ENCODE measurements at regions not wholly inside any gene's neighbourhood (a gene's known extent, or its start where the extent isn't known, plus 50 kb on each side); places are given as distances from the start of the nearest gene placed in this dataset.
A peak's percentile ranks its signal among the peaks of the same experiment; 100 is the strongest.

DNA sequence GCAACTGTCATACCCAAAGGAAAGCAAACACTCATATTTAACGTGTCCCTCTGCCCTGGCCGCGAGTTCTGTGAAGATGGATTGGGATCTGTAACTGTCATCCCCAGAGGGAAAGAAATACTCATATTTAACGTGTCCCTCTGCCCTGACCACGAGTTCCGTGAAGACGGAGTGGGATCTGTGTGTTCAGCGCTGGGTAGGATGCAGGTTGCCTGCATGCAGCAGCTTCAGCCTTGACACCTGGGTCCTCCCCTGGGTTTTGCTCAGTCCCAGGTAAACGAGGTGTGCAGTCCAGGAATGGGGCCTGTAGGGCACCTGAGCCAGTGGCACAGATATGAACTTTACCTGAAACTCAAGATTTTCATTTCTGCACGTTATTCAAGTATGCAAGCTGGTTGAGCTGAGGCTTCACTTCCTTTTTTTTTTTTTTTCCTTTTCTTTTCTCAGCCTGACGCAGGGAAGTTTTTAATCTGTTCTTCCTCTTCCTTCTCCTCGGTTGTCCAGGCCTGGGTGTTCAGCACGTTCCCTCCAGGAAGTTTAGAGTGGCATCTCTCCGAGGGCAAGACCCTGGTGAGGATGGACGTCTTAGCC lies 159.0 kb upstream of the SHH start:
- H3K18ac ChIP-seq (ENCODE audit: low read length): peak overlapping the region; percentile 55
- no peak overlapping the region for H3K4ac ChIP-seq (ENCODE audit: low read length)

DNA sequence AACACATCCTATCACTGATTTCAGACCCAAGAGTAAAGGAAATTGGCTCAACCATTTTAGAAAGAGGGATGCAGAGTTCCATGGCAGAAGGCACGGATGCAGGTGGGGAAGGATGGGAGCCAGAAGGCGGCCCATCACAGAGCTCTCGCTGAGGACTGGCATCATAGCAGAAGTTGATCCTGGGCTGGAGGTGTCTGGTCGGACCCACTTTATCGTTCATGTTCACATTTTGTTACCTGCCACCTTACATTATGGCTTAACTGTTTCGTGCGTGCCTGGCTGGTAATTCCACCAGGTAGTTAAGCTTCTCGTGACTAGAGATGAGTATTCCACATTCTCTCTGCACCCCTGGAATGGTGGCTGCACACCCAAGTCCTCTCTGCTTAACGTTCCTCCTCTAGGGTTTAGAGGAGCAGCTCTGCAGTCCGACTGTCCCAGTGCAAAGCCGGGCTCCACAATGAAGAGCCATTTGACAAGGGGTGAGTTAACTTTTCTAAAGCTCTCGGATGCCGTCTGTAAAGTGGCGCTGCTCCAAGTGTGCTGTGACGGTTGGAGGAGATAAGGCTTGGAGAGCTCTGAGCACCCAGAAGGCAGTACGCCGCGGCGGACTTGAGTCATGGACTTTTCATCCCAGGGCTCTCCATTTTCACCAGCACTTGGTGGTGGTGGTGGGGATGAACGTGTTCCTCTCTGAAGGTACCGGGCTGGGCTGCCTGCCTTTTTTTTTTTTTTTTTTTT lies 157.1 kb upstream of the SHH start:
- WGBS, 2 donors (ENCODE audit: extremely low coverage in 2 of 2, insufficient read length in 2 of 2, insufficient replicate concordance in 1 of 2): no CpG with 5 or more reads among the region's 21 CpGs
- no peak overlapping the region for H2BK12ac ChIP-seq (ENCODE audit: low read length)
- H4K8ac ChIP-seq (ENCODE audit: low read depth, low read length): no peak overlapping the region
- no peak overlapping the region for H3K4me2 ChIP-seq (ENCODE audit: insufficient read depth, low read length, poor library complexity, severe bottlenecking)
- H3K23ac ChIP-seq (ENCODE audit: low read depth, low read length, poor library complexity): no peak overlapping the region
- H3K9ac ChIP-seq (ENCODE audit: low read depth, low read length, poor library complexity): no peak overlapping the region
- no peaks in the 10 kb centered on the region for H3K9me3 ChIP-seq (replicated peaks in 1 of 2; ENCODE audit: control insufficient read depth in 2 of 2, insufficient read depth in 1 of 2, low read depth in 1 of 2, low read length in 2 of 2)
- H3K79me1 ChIP-seq (ENCODE audit: low read depth, low read length): no peaks in the 10 kb centered on the region
- H2AK5ac ChIP-seq (ENCODE audit: low read depth, low read length): peak overlapping the region; percentile 53
- H2BK15ac ChIP-seq (ENCODE audit: low read length): no peak overlapping the region
- H2BK5ac ChIP-seq (ENCODE audit: low read length): no peak overlapping the region
- no peak overlapping the region for H3K27ac ChIP-seq (replicated peaks; ENCODE audit: low read length)
- H4K91ac ChIP-seq (ENCODE audit: low read depth, low read length, poor library complexity): peak overlapping the region; percentile 69
- H2BK120ac ChIP-seq (ENCODE audit: low read depth, low read length): no peak overlapping the region
- H3K4ac ChIP-seq (ENCODE audit: low read length): no peak overlapping the region
- H3K18ac ChIP-seq (ENCODE audit: low read length): peak overlapping the region; percentile 25
- H3K4me1 ChIP-seq (ENCODE audit: control insufficient read depth in 2 of 2, insufficient read depth in 1 of 2, low read depth in 1 of 2, low read length in 2 of 2): peaks cover 0 to 6% of the 10 kb centered on the region in 2 donors
- no peaks in the 10 kb centered on the region for H3K36me3 ChIP-seq (replicated peaks in 1 of 2; ENCODE audit: control insufficient read depth in 2 of 2, insufficient read depth in 2 of 2, low read length in 2 of 2)
- H3K27me3 ChIP-seq (ENCODE audit: control insufficient read depth in 3 of 3, insufficient read depth in 3 of 3, low read depth in 1 of 3, low read length in 3 of 3): no peaks in the 10 kb centered on the region
- no peak overlapping the region for H3K4me3 ChIP-seq (ENCODE audit: low read length in 2 of 2)
- H3K14ac ChIP-seq (ENCODE audit: low read length): no peak overlapping the region
- DNase-seq (ENCODE audit: low spot score): no peak
- H2AFZ ChIP-seq (ENCODE audit: low read length): no peak overlapping the region

More for the DNA sequence above, 159.0 kb upstream of the SHH start:
- no peaks in the 10 kb centered on the region for H3K9me3 ChIP-seq (replicated peaks in 1 of 2; ENCODE audit: control insufficient read depth in 2 of 2, insufficient read depth in 1 of 2, low read depth in 1 of 2, low read length in 2 of 2)
- H3K79me1 ChIP-seq (ENCODE audit: low read depth, low read length): no peaks in the 10 kb centered on the region
- H2BK5ac ChIP-seq (ENCODE audit: low read length): no peak overlapping the region
- no peak overlapping the region for H4K91ac ChIP-seq (ENCODE audit: low read depth, low read length, poor library complexity)
- H2AFZ ChIP-seq (ENCODE audit: low read length): no peak overlapping the region
- no peak overlapping the region for H3K4me2 ChIP-seq (ENCODE audit: insufficient read depth, low read length, poor library complexity, severe bottlenecking)
- H2BK12ac ChIP-seq (ENCODE audit: low read length): no peak overlapping the region
- no peak overlapping the region for H2AK5ac ChIP-seq (ENCODE audit: low read depth, low read length)
- WGBS, 2 donors (ENCODE audit: extremely low coverage in 2 of 2, insufficient read length in 2 of 2, insufficient replicate concordance in 1 of 2): no CpG with 5 or more reads among the region's 15 CpGs
- H3K36me3 ChIP-seq (replicated peaks in 1 of 2; ENCODE audit: control insufficient read depth in 2 of 2, insufficient read depth in 2 of 2, low read length in 2 of 2): no peaks in the 10 kb centered on the region
- H3K4me1 ChIP-seq (ENCODE audit: control insufficient read depth in 2 of 2, insufficient read depth in 1 of 2, low read depth in 1 of 2, low read length in 2 of 2): peaks cover 0 to 6% of the 10 kb centered on the region in 2 donors
- no peak for DNase-seq (ENCODE audit: low spot score)
- no peaks in the 10 kb centered on the region for H3K27me3 ChIP-seq (ENCODE audit: control insufficient read depth in 3 of 3, insufficient read depth in 3 of 3, low read depth in 1 of 3, low read length in 3 of 3)
- H2BK15ac ChIP-seq (ENCODE audit: low read length): no peak overlapping the region
- no peak overlapping the region for H3K23ac ChIP-seq (ENCODE audit: low read depth, low read length, poor library complexity)
- H3K9ac ChIP-seq (ENCODE audit: low read depth, low read length, poor library complexity): no peak overlapping the region
- no peak overlapping the region for H3K27ac ChIP-seq (replicated peaks; ENCODE audit: low read length)
- no peak overlapping the region for H4K8ac ChIP-seq (ENCODE audit: low read depth, low read length)
- no peak overlapping the region for H2BK120ac ChIP-seq (ENCODE audit: low read depth, low read length)
- H3K14ac ChIP-seq (ENCODE audit: low read length): no peak overlapping the region
- no peak overlapping the region for H3K4me3 ChIP-seq (ENCODE audit: low read length in 2 of 2)

DNA sequence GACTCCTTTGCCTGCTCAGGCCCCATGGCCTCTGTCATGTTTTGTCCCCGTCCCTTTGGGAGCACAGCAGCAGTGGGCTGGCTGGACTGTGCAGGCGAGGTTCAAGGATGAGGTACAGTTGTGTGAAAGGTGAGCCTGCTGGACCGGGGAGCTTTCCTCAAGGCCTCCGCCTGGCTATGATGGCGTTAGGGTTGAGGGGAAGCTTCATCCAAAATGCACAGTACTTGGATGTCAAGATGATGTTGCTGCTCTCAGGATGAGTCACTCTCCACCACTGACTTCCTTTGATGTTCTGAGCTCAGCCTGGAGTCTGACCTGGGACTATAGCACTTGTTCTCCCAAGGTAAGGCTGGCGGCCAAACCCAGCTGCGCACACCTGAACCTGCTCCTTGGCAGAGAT lies 152.7 kb upstream of the SHH start:
- no peak overlapping the region for H3K4ac ChIP-seq (ENCODE audit: low read length)
- H3K79me1 ChIP-seq (ENCODE audit: low read depth, low read length): no peaks in the 10 kb centered on the region
- WGBS, 2 donors (ENCODE audit: extremely low coverage in 2 of 2, insufficient read length in 2 of 2, insufficient replicate concordance in 1 of 2): no CpG with 5 or more reads among the region's 7 CpGs

DNA sequence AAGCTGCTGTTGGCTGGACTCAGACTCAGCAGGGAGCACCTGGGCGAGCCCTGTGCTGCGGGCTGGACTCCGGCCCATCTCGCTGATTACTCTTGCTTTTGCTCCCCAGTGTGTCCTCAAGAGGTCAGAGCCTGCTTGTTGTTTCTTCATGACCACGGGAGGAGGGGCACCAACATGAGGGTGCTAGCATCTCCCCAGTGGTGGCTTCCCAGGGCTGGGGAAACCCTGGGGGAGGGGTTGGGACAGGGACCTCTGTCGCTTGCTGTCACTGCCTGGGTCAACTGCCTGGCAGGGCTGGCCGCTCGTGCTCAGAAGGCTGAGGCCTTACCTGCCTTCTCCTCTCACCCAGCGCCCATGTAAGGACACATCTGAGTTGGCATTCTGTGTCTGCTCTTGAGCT lies 152.3 kb upstream of the SHH start:
- peak overlapping the region; percentile 26 for H2AK5ac ChIP-seq (ENCODE audit: low read depth, low read length)
- no peaks in the 10 kb centered on the region for H3K9me3 ChIP-seq (replicated peaks in 1 of 2; ENCODE audit: control insufficient read depth in 2 of 2, insufficient read depth in 1 of 2, low read depth in 1 of 2, low read length in 2 of 2)
- H4K8ac ChIP-seq (ENCODE audit: low read depth, low read length): no peak overlapping the region
- peak overlapping the region; percentile 14 for H2BK15ac ChIP-seq (ENCODE audit: low read length)
- peak overlapping the region; percentile 10 for H2BK5ac ChIP-seq (ENCODE audit: low read length)
- H3K36me3 ChIP-seq (replicated peaks in 1 of 2; ENCODE audit: control insufficient read depth in 2 of 2, insufficient read depth in 2 of 2, low read length in 2 of 2): no peaks in the 10 kb centered on the region
- no peak overlapping the region for H3K27ac ChIP-seq (replicated peaks; ENCODE audit: low read length)
- no CpG with 5 or more reads among the region's 9 CpGs for WGBS, 2 donors (ENCODE audit: extremely low coverage in 2 of 2, insufficient read length in 2 of 2, insufficient replicate concordance in 1 of 2)
- H2BK120ac ChIP-seq (ENCODE audit: low read depth, low read length): no peak overlapping the region
- no peak for DNase-seq (ENCODE audit: low spot score)
- H2AFZ ChIP-seq (ENCODE audit: low read length): no peak overlapping the region
- no peak overlapping the region for H3K9ac ChIP-seq (ENCODE audit: low read depth, low read length, poor library complexity)
- H3K18ac ChIP-seq (ENCODE audit: low read length): peak overlapping the region; percentile 49
- no peak overlapping the region for H3K4me3 ChIP-seq (ENCODE audit: low read length in 2 of 2)
- H3K4ac ChIP-seq (ENCODE audit: low read length): no peak overlapping the region
- no peak overlapping the region for H3K4me2 ChIP-seq (ENCODE audit: insufficient read depth, low read length, poor library complexity, severe bottlenecking)
- H3K4me1 ChIP-seq (ENCODE audit: control insufficient read depth in 2 of 2, insufficient read depth in 1 of 2, low read depth in 1 of 2, low read length in 2 of 2): peaks cover 0 to 9% of the 10 kb centered on the region in 2 donors
- no peak overlapping the region for H3K14ac ChIP-seq (ENCODE audit: low read length)
- H4K91ac ChIP-seq (ENCODE audit: low read depth, low read length, poor library complexity): no peak overlapping the region
- H2BK12ac ChIP-seq (ENCODE audit: low read length): no peak overlapping the region
- no peaks in the 10 kb centered on the region for H3K27me3 ChIP-seq (ENCODE audit: control insufficient read depth in 3 of 3, insufficient read depth in 3 of 3, low read depth in 1 of 3, low read length in 3 of 3)
- H3K79me1 ChIP-seq (ENCODE audit: low read depth, low read length): no peaks in the 10 kb centered on the region
- no peak overlapping the region for H3K23ac ChIP-seq (ENCODE audit: low read depth, low read length, poor library complexity)

More for the DNA sequence above, 152.7 kb upstream of the SHH start:
- Histone ChIP-seq H3K9me3 (replicated peaks in 1 of 2; ENCODE audit: control insufficient read depth in 2 of 2, insufficient read depth in 1 of 2, low read depth in 1 of 2, low read length in 2 of 2) (no peaks in the 10 kb centered on the region), H3K27me3 (ENCODE audit: control insufficient read depth in 3 of 3, insufficient read depth in 3 of 3, low read depth in 1 of 3, low read length in 3 of 3) (no peaks in the 10 kb centered on the region), H2BK12ac (ENCODE audit: low read length) (no peak overlapping the region), H2AK5ac (ENCODE audit: low read depth, low read length) (no peak overlapping the region), H4K91ac (ENCODE audit: low read depth, low read length, poor library complexity) (no peak overlapping the region), H2BK120ac (ENCODE audit: low read depth, low read length) (no peak overlapping the region), H2BK15ac (ENCODE audit: low read length) (peak overlapping the region; percentile 14), H2BK5ac (ENCODE audit: low read length) (peak overlapping the region; percentile 10), H2AFZ (ENCODE audit: low read length) (no peak overlapping the region), H3K18ac (ENCODE audit: low read length) (no peak overlapping the region), H4K8ac (ENCODE audit: low read depth, low read length) (no peak overlapping the region), H3K14ac (ENCODE audit: low read length) (no peak overlapping the region), H3K4me2 (ENCODE audit: insufficient read depth, low read length, poor library complexity, severe bottlenecking) (no peak overlapping the region), H3K4me1 (ENCODE audit: control insufficient read depth in 2 of 2, insufficient read depth in 1 of 2, low read depth in 1 of 2, low read length in 2 of 2) (peaks cover 0 to 7% of the 10 kb centered on the region in 2 donors), H3K27ac (replicated peaks; ENCODE audit: low read length) (no peak overlapping the region), H3K36me3 (replicated peaks in 1 of 2; ENCODE audit: control insufficient read depth in 2 of 2, insufficient read depth in 2 of 2, low read length in 2 of 2) (no peaks in the 10 kb centered on the region), H3K23ac (ENCODE audit: low read depth, low read length, poor library complexity) (no peak overlapping the region), H3K9ac (ENCODE audit: low read depth, low read length, poor library complexity) (no peak overlapping the region), H3K4me3 (ENCODE audit: low read length in 2 of 2) (no peak overlapping the region)
- DNase-seq (ENCODE audit: low spot score): no peak
